Left ventricle myocardium superior (tissue), 1 donor: ENCODE measurements at regions not wholly inside any gene's neighbourhood (a gene's known extent, or its start where the extent isn't known, plus 50 kb on each side); places are given as distances from the start of the nearest gene placed in this dataset.
A peak's percentile ranks its signal among the peaks of the same experiment; 100 is the strongest.

ENCODE experiments used
- ATAC-seq: fragments of 200-7000 bp; cut with Tn5 transposase; one replicate; pipeline ENCODE4 v1.9.1; 2020; ENCODE audit warnings: mild to moderate bottlenecking, moderate library complexity
- DNase-seq: peaks from one replicate; pipeline ENCODE4 v3.0.0-alpha.2; 2020
- intact Hi-C: fragments of 100-400 bp; cut with micrococcal nuclease; formaldehyde crosslinking; loops from one replicate; pipeline ENCODE4 v1.11.0; 2022
- donor health status: DM: no; HTN: yes; CAD: no; lungs with severe emphysema.

DNA sequence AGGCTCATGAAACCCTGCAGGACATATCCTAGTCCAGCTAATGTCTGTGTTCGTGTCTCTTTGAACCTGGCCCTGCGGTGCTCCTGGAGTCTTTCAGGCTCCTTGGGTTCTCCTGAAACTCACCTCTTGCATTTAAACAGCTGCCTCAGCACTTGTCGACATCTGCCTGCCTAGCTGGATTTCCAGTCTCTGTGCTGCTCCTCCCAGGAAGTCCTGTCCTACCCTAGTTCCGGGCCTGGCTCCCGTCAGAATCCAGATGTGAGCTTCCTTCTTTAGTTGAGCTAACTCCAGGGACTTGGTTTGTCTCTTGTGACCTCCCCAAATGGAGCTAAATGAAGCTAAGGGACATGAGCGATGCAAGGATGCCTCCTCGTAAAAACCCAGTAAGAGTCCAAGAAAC, 155.2 kb upstream of the PIRT start:
- intact Hi-C loops: no loop called here
- ATAC-seq: peak; percentile 77

DNA sequence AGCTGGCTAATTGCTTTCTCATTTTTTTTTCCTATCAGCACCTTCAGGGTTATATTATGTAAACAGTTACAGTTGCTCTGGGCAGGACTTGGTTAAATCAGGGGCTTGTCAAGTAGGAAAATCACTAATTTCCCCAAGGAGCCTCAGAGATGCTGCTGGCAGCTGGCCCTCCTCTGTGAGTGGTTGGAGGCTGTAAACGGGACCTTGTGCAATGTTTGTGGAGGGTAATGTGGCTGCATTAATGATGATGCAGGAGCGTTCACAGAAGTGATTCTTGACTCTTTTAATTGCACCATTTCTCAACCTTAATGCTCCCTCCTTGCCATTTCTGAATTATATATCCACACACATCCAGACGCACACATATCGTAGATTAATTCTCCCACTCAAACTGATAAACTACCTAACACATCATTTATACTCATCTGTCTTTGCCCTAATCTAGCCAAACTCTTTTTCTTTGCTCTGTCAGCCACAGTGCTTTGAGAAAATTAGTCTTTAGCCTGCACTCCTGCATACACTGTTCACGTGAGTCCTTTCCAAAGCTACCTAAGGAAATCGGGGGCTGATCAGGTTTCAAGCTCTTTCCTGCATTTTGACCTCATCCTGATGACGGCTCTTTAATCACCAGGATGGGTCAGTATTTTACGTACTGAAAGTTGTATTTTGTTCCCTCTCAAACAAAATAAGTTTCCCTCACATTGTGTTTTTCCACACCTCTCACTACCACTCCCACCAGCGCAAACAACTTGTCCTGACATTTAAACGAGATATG, 154.4 kb upstream of the PIRT start:
- peak; percentile 60 for ATAC-seq
- no peak for DNase-seq
- intact Hi-C loops: no loop called here

More for the DNA sequence above, 155.2 kb upstream of the PIRT start:
- no peak for DNase-seq

DNA sequence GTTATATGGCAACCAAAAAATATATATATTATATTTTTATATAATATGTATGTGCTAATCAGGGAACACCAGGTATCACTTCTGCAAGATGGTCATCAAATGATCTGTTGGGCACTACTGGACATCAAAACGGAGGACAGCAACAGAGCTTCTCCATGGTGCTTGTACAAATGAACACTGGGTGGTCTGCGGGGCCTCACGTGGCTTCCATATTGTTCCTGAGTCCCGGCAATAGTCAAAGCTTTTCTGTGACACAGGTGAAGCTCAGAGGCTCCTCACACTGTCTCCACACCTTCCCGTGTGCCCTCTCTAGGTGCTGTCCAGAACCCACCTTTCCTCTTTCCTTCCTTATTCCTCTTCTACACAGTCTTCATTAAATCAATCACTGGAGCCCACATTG, 149.9 kb upstream of the PIRT start:
- ATAC-seq (no peak), DNase-seq (no peak)
- intact Hi-C loops: no loop called here

DNA sequence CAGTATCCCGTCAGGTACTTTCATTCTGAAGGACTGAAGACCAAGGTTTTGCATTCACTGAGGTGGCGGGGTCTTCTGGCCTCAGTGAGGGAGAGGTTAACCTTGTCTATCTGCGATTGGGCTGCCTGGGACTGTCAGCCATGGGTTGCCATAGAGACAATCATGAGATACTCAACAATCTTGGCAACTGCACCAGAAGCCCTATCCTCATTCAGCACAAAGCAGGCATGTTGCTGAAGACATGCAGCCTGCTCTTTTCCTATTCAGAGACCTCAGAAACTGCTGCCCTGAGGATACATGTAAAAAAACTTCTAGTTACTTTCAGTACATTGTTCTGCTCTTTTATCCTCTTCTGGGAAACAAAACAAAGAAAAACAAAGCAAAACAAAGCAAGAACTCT, 146.3 kb upstream of the PIRT start:
- no peak for ATAC-seq
- intact Hi-C loops: no loop called here
- no peak for DNase-seq

DNA sequence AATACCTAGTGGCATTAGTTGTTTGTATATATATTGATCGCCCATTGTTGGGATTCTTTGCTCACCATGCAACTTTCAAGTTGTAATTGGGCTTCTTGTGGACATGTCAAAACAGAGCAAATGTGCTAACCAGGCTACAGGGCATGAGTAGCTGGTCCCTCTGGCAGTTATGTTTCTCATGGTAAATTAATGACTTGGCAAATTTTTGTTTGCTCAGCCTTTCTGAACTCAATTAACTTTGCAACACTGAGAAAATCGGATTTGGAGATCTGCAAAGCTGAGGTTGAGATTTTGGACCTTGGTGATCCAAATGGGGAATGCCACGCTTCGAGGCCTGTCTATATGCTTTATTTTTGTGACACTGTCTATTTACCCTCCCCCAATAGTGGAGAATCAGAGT, 138.5 kb upstream of the PIRT start:
- DNase-seq: no peak
- ATAC-seq: no peak
- intact Hi-C loops: no loop called here

DNA sequence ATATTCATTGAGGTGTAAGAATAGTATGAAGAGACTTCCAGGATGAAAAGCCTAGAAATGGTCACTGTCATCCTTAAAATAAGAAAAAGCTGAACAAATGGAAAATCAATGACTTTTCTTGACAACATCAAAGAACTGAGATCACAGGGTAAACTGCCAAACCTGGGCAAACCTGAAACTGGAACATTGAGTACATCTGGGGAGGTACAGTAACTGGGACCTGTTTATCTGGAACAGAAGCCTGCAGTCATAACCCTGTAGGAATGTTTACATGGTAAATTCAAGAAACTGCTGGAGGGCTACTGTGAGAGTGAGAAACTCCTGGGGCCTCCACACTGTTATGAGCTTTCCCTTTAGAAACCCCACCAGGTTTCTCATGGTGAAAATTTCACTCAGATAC, 130.1 kb upstream of the PIRT start:
- ATAC-seq (no peak), DNase-seq (no peak)
- intact Hi-C loops: no loop called here

DNA sequence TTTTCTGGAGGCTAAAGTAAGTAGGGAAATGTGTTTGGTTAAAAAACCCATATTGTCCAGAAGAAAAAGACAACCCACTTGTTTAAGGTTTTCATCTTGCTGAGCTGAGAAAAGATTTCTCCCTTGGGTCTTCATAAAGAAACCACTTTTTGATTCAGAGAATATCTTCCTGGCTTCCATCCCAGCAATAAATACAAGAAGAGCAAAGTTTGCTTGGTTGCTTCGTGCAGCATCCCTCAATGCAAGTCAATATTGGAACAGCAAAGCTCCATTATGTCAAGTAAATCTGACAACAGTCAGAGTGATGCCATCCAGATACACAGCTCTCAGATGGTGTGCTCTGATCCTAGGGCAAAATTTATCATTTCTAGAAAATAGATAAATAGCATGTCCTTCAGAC, 118.9 kb upstream of the PIRT start:
- intact Hi-C loops: no loop called here
- no peak for ATAC-seq
- DNase-seq: no peak

DNA sequence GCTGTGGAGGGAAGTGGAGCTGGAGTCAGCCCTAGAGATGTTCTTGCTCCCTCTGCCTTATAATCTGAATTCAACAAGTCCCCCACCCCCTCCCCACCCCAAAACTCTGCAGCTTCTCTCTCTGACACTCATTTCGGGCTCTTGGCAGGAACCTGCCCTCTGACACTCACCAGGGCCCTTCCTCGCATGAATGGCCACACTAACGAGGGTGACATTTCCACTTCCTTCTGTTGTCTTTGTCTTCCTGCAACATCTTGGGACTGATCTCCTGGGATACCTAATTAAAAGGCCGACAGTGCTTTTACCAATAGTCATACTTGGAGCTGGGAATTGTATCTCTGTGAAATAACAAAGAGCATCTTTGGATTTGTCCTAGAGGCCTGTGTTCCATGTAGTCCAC, 106.9 kb upstream of the PIRT start:
- intact Hi-C loops: no loop called here
- DNase-seq: no peak
- no peak for ATAC-seq

DNA sequence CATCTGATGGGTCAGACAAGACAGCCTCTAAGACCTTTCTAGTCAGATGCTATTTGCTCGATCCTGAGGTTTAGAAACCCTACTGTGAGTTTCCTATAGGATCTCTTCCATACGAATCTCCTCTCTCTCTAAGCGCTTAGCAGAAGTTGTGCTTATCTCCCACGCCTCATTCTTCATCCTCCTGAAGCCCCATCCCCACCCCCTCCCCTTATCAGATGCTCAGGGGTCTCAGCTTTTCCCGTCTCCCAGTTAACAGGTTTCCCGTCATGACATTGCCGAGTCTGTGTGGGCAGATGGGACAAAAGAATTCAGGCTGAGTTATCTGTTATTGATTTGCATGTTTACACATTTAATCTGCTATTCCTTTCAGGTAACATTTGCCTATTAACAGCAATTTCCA, 99.0 kb upstream of the PIRT start:
- no peak for ATAC-seq
- no peak for DNase-seq
- intact Hi-C loops: no loop called here

DNA sequence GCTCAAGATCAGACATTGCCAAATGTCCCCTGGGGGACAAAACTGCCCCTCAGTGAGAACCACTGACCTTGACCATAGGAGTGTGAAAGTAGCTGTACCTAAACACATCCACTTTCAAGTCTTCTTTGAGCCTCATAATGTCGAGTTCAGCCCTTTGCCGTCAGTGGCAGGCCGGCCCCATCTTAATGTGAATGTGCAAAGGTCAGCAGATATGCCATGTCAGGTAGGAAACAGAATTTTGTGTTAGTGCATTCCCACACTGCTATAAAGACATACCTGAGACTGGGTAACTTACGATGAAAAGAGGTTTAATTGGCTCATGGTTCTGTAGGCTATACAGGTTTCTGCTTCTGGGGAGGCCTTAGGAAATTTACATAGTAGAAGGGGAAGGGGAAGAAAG, 95.1 kb upstream of the PIRT start:
- DNase-seq: no peak
- ATAC-seq: no peak
- intact Hi-C loops: no loop called here

DNA sequence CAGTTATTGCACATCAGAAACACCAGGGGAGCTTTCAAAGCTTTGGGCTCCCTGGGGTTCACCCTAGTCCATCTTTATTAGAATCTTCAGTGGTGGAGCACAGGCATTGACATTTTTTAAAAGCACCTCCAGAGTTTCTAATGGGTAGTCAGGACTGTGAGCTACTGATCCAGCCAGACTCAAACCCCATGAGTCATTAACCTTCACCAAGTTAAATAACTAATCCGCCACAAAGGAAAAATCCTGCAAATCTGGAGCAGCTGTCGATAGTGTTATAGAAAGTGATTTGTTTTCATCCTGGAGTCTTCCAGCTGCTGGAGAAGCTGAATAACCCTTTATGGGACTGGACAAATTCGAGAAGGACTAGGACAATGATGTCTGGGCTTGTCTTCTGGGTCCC, 93.2 kb upstream of the PIRT start:
- ATAC-seq: no peak
- DNase-seq: no peak
- intact Hi-C loops: no loop called here

DNA sequence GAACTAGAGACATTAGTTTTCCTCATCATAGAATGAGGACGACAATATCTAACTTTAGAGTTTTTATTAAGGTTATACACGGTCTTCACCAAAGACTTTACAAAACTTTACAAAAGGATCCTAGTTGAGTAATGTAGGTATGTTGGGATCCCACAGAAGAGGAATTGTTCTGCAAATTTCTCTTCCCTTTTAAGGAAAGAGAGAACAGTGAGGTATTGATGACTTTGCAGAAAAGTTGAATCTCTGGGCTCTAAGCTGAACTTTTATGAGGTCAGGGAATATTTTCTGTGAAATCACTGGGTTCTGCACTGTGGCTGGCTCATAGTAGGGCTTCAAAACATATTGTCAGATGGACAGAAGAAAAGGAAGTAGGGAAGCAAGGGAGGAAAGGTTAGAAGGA, 89.8 kb upstream of the PIRT start:
- intact Hi-C loops: no loop called here
- DNase-seq (no peak), ATAC-seq (no peak)

DNA sequence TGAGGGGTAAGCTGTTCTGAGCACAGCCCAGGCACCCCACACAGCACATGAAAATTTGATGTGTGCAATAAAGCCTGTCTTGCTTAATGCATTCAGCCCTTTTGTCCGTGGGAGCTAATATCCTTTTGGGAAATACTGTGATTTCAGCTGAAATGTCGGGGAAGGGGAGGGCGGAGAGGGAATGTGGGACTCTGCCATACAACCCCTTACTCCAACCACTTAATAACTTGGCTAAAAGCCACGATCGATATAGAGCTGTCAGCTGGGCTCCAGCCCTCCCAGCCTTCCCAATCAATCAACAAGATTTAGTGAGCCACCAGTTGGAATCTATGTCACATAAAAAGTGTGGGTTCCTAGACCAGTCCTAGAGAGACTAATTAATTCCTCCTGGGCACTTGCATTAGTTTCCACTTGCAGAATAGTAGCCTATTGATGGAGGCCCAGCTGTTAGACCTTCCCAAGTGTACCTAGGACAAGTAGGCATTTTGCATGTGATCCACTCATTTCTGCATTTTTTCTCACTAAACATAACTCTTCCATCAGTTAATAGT, 82.7 kb upstream of the PIRT start:
- intact Hi-C loops: no loop called here
- ATAC-seq (no peak), DNase-seq (no peak)

DNA sequence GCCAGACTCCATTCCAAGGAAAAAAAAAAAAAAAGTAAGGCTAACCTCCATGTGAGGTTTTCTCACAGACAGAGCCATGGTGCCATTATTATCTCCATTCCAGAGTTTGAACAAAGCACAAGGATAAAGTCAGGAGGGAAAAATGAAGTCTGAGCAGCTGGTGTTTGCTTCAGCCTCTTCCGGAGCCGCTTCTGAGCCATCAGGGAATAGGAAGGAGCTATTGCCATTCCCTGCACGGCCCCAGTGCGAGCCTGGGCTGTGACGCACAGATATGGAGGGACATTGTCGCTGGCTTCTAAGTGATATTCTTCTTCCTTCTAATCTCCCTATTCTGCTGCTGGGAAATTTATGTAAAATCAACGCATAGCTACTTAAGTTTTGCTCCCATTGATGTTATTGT, 69.5 kb upstream of the PIRT start:
- intact Hi-C loops: no loop called here
- ATAC-seq: peak; percentile 61
- peak; percentile 38 for DNase-seq

DNA sequence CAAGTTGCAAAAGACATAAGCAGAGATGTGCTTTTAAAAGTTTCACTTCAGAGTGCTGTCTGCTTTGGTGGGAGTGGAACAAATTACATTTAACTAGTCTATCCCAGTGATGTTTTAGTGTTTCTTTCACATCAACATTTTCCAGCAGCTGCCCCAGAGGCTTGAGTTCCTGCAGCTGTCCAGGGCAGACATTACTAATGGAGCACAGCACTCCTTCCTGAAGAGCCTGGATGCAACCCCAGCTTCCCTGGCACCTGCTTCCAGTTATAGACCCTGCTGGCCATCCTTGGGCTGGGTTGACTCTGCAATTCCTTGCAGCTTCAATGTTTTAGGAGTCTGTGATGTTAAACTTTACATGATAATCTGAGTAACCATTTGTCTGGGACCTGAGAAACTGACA, 61.4 kb upstream of the PIRT start:
- ATAC-seq (no peak), DNase-seq (no peak)
- intact Hi-C loops: no loop called here

DNA sequence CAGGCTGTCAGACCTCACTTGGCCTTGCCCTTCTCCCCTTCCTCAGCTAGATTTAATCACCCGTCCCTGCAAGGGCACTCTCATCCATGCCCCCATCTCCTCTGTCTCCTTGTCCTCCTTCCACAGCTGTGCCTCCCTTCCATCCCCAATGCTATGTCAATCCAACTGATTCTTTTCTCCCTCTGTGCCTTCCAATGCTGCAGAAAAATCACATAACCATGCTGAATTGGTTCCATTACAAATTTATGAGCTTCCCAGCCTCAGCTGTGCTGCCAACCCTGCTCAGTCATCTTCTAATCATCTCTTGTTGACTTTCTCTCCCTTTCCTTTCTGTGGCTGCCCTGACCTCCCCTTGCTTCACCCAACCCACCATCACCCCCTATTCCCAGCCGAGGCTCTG, 56.3 kb upstream of the PIRT start:
- intact Hi-C loops: no loop called here
- ATAC-seq: no peak
- DNase-seq: no peak

DNA sequence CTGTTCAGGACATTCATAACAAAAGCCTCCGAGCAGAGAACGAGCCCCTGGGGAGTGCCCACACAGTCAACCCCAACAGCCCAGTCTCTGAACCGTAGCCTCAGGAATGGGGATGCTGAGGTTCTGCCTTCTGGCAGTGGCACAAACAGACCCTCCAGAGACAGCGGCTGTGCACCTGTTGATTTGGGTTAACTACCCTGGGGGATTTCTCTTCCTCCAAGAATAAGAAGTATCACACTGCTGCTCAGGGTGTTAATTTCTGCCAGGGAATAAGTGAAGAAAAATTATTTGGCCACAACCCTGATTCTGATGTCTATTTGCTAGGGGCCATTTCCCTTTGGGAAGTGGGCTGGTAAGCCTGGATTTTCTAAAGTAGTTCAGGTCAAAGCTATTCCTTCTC, 51.0 kb upstream of the PIRT start:
- ATAC-seq: no peak
- intact Hi-C loops: no loop called here
- no peak for DNase-seq
